ENCODE measurements at regions not wholly inside any gene's neighbourhood (a gene's known extent, or its start where the extent isn't known, plus 50 kb on each side); places are given as distances from the start of the nearest gene placed in this dataset.

GRCh38 chr6:842141-842540 lies 149.2 kb upstream of the EXOC2 start:
- TF ChIP-seq CTCF (IDR thresholded peaks at IDR 0.05; ENCODE audit: insufficient read depth, low read length, poor library complexity, severe bottlenecking), result no peak
- no peaks in the 10 kb centered on the region for H3K27me3 ChIP-seq (replicated peaks; ENCODE audit: control insufficient read depth, insufficient read depth, low read length)
- H3K4me3 ChIP-seq (replicated peaks; ENCODE audit: low read depth, low read length), result no peak overlapping the region
- DNase-seq (ENCODE audit: extremely low read depth, insufficient read length), result no peak
- no peaks in the 10 kb centered on the region for H3K36me3 ChIP-seq (ENCODE audit: control insufficient read depth, insufficient read depth, low read length)

- Histone ChIP-seq H3K4me3 (replicated peaks; ENCODE audit: low read depth, low read length) (no peak overlapping the region), H3K36me3 (ENCODE audit: control insufficient read depth, insufficient read depth, low read length) (no peaks in the 10 kb centered on the region), H3K27me3 (replicated peaks; ENCODE audit: control insufficient read depth, insufficient read depth, low read length) (no peaks in the 10 kb centered on the region)
- no peak for DNase-seq (ENCODE audit: extremely low read depth, insufficient read length)
- no peak for TF ChIP-seq CTCF (IDR thresholded peaks at IDR 0.05; ENCODE audit: insufficient read depth, low read length, poor library complexity, severe bottlenecking)
Observed at GRCh38 chr6:841569-841968, 148.6 kb upstream of the EXOC2 start.

GRCh38 chr6:839201-839600 lies 146.3 kb upstream of the EXOC2 start:
- Histone ChIP-seq H3K27me3 (replicated peaks; ENCODE audit: control insufficient read depth, insufficient read depth, low read length) (no peaks in the 10 kb centered on the region), H3K4me3 (replicated peaks; ENCODE audit: low read depth, low read length) (no peak overlapping the region), H3K36me3 (ENCODE audit: control insufficient read depth, insufficient read depth, low read length) (no peaks in the 10 kb centered on the region)
- DNase-seq (ENCODE audit: extremely low read depth, insufficient read length), result no peak
- no peak for TF ChIP-seq CTCF (IDR thresholded peaks at IDR 0.05; ENCODE audit: insufficient read depth, low read length, poor library complexity, severe bottlenecking)

GRCh38 chr6:837380-837779 lies 144.4 kb upstream of the EXOC2 start:
- Histone ChIP-seq H3K36me3 (ENCODE audit: control insufficient read depth, insufficient read depth, low read length) (no peaks in the 10 kb centered on the region), H3K4me3 (replicated peaks; ENCODE audit: low read depth, low read length) (no peak overlapping the region), H3K27me3 (replicated peaks; ENCODE audit: control insufficient read depth, insufficient read depth, low read length) (no peaks in the 10 kb centered on the region)
- no peak for TF ChIP-seq CTCF (IDR thresholded peaks at IDR 0.05; ENCODE audit: insufficient read depth, low read length, poor library complexity, severe bottlenecking)
- DNase-seq (ENCODE audit: extremely low read depth, insufficient read length), result no peak

GRCh38 chr6:836276-836853 lies 143.4 kb upstream of the EXOC2 start:
- Histone ChIP-seq H3K4me3 (replicated peaks; ENCODE audit: low read depth, low read length) (no peak overlapping the region), H3K27me3 (replicated peaks; ENCODE audit: control insufficient read depth, insufficient read depth, low read length) (no peaks in the 10 kb centered on the region)
- TF ChIP-seq CTCF (IDR thresholded peaks at IDR 0.05; ENCODE audit: insufficient read depth, low read length, poor library complexity, severe bottlenecking), result no peak

More at GRCh38 chr6:836276-836853, 143.4 kb upstream of the EXOC2 start:
- H3K36me3 ChIP-seq (ENCODE audit: control insufficient read depth, insufficient read depth, low read length), result no peaks in the 10 kb centered on the region
- no peak for DNase-seq (ENCODE audit: extremely low read depth, insufficient read length)
